ENCODE measurements at regions not wholly inside any gene's neighbourhood (a gene's known extent, or its start where the extent isn't known, plus 50 kb on each side); places are given as distances from the start of the nearest gene placed in this dataset.
"Not testable (repeated sequence)": the region's sequence is repeated elsewhere in the genome, so short reads cannot be mapped to it uniquely, and the experiment has no call there.

- H3K4me3 ChIP-seq (ENCODE audit: low read depth, low read length) = no peak overlapping the region
- TF ChIP-seq CTCF (IDR thresholded peaks at IDR 0.05; ENCODE audit: insufficient read depth, low read depth, low read length) = no peak
- no peak for DNase-seq (ENCODE audit: low read depth)
- H3K36me3 ChIP-seq (ENCODE audit: control insufficient read depth, insufficient read depth, low read length) = no peaks in the 10 kb centered on the region
- H3K27me3 ChIP-seq (ENCODE audit: control insufficient read depth, insufficient read depth, low read length) = no peaks in the 10 kb centered on the region
- ChIA-PET POLR2A (no interaction called here), CTCF (no interaction called here)
Measured at GRCh38 chr22:25472382-25472781, 92.1 kb upstream of the GRK3 start.

GRCh38 chr22:25475257-25476022, 89.0 kb upstream of the GRK3 start:
- no peak for TF ChIP-seq CTCF (IDR thresholded peaks at IDR 0.05; ENCODE audit: insufficient read depth, low read depth, low read length)
- CTCF ChIA-PET = no interaction called here
- Histone ChIP-seq H3K27me3 (ENCODE audit: control insufficient read depth, insufficient read depth, low read length) (no peaks in the 10 kb centered on the region), H3K4me3 (ENCODE audit: low read depth, low read length) (no peak overlapping the region), H3K36me3 (ENCODE audit: control insufficient read depth, insufficient read depth, low read length) (no peaks in the 10 kb centered on the region)
- DNase-seq (ENCODE audit: low read depth) = no peak
- POLR2A ChIA-PET = no interaction called here

- ChIA-PET POLR2A (no interaction called here), CTCF (no interaction called here)
- TF ChIP-seq CTCF (IDR thresholded peaks at IDR 0.05; ENCODE audit: insufficient read depth, low read depth, low read length) = no peak
- no peaks in the 10 kb centered on the region for H3K27me3 ChIP-seq (ENCODE audit: control insufficient read depth, insufficient read depth, low read length)
- H3K4me3 ChIP-seq (ENCODE audit: low read depth, low read length) = no peak overlapping the region
- H3K36me3 ChIP-seq (ENCODE audit: control insufficient read depth, insufficient read depth, low read length) = no peaks in the 10 kb centered on the region
- DNase-seq (ENCODE audit: low read depth) = no peak
Measured at GRCh38 chr22:25477358-25477757, 87.1 kb upstream of the GRK3 start.

GRCh38 chr22:25478111-25478510, 86.4 kb upstream of the GRK3 start:
- H3K4me3 ChIP-seq (ENCODE audit: low read depth, low read length) = no peak overlapping the region
- ChIA-PET CTCF (interaction anchor here (0.9 kb wide), 1 partner anchor 66 kb away, joined by 3 read pairs; no protein-coding TSS in a partner anchor), POLR2A (no interaction called here)
- H3K27me3 ChIP-seq (ENCODE audit: control insufficient read depth, insufficient read depth, low read length) = no peaks in the 10 kb centered on the region
- H3K36me3 ChIP-seq (ENCODE audit: control insufficient read depth, insufficient read depth, low read length) = no peaks in the 10 kb centered on the region
- no peak for TF ChIP-seq CTCF (IDR thresholded peaks at IDR 0.05; ENCODE audit: insufficient read depth, low read depth, low read length)
- no peak for DNase-seq (ENCODE audit: low read depth)

- H3K4me3 ChIP-seq (ENCODE audit: low read depth, low read length) = no peak overlapping the region
- H3K36me3 ChIP-seq (ENCODE audit: control insufficient read depth, insufficient read depth, low read length) = no peaks in the 10 kb centered on the region
- no peak for DNase-seq (ENCODE audit: low read depth)
- CTCF ChIA-PET = interaction anchor here (0.9 kb wide), 1 partner anchor 66 kb away, joined by 3 read pairs; no protein-coding TSS in a partner anchor
- H3K27me3 ChIP-seq (ENCODE audit: control insufficient read depth, insufficient read depth, low read length) = no peaks in the 10 kb centered on the region
- TF ChIP-seq CTCF (IDR thresholded peaks at IDR 0.05; ENCODE audit: insufficient read depth, low read depth, low read length) = no peak
- POLR2A ChIA-PET = no interaction called here
Measured at GRCh38 chr22:25478528-25478927, 85.9 kb upstream of the GRK3 start.

GRCh38 chr22:25480868-25481267, 83.6 kb upstream of the GRK3 start:
- POLR2A ChIA-PET; H3K36me3 ChIP-seq (ENCODE audit: control insufficient read depth, insufficient read depth, low read length); CTCF ChIA-PET; H3K4me3 ChIP-seq (ENCODE audit: low read depth, low read length); H3K27me3 ChIP-seq (ENCODE audit: control insufficient read depth, insufficient read depth, low read length); DNase-seq (ENCODE audit: low read depth): not testable (repeated sequence)

All from BJ (cell line).